ENCODE measurements at regions not wholly inside any gene's neighbourhood (a gene's known extent, or its start where the extent isn't known, plus 50 kb on each side); places are given as distances from the start of the nearest gene placed in this dataset.

DNA sequence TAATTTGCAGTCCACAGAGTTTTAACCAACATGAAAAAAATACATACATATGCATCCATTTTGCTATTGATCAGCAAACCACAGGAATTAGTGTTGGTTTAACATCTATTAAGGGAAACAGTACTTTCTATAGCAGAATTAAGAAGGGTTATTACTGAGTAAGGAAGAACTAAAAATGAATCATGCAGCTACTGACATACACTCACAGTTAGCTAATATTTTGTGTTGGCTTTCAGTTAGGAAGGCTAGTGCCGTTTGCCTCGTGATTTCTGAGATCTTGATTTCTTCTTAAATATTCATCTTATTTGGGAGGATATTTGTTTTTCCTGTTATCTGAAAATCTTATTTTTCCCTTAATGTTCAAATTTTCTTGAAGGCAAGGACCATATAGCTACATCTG lies 423.4 kb downstream of the NOVA1 start:
- ChIA-PET POLR2A (no interaction called here), CTCF (interaction anchor here (1.7 kb wide), 1 partner anchor 10 kb away, joined by 7 read pairs; no protein-coding TSS in a partner anchor)
- TF ChIP-seq FOXM1 (IDR thresholded peaks at IDR 0.05; ENCODE audit: low read depth) (no peak), RXRA (IDR thresholded peaks at IDR 0.05; ENCODE audit: borderline replicate concordance, low read depth) (no peak), YY1 (IDR thresholded peaks at IDR 0.05; ENCODE audit: low read depth) (no peak), RAD21 (IDR thresholded peaks at IDR 0.05; ENCODE audit: low read length) (no peak), TCF12 (IDR thresholded peaks at IDR 0.05) (no peak), EZH2phosphoT487 (IDR thresholded peaks at IDR 0.05; ENCODE audit: borderline replicate concordance, low read depth) (no peak), RCOR1 (IDR thresholded peaks at IDR 0.05; ENCODE audit: low read length) (no peak), CHD2 (IDR thresholded peaks at IDR 0.05; ENCODE audit: low read length, partially characterized antibody) (no peak), SMC3 (IDR thresholded peaks at IDR 0.05; ENCODE audit: low read depth, low read length) (no peak), SIN3A (IDR thresholded peaks at IDR 0.05; ENCODE audit: borderline replicate concordance, low read depth, low read length) (no peak)
- TF ChIP-seq, protein P1, sequence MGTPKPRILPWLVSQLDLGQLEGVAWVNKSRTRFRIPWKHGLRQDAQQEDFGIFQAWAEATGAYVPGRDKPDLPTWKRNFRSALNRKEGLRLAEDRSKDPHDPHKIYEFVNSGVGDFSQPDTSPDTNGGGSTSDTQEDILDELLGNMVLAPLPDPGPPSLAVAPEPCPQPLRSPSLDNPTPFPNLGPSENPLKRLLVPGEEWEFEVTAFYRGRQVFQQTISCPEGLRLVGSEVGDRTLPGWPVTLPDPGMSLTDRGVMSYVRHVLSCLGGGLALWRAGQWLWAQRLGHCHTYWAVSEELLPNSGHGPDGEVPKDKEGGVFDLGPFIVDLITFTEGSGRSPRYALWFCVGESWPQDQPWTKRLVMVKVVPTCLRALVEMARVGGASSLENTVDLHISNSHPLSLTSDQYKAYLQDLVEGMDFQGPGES (IDR thresholded peaks at IDR 0.05; ENCODE audit: low read depth, low read length): no peak
- TF ChIP-seq, protein P2, sequence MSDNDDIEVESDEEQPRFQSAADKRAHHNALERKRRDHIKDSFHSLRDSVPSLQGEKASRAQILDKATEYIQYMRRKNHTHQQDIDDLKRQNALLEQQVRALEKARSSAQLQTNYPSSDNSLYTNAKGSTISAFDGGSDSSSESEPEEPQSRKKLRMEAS (IDR thresholded peaks at IDR 0.05; ENCODE audit: low read depth): no peak
- TF ChIP-seq, protein P3, sequence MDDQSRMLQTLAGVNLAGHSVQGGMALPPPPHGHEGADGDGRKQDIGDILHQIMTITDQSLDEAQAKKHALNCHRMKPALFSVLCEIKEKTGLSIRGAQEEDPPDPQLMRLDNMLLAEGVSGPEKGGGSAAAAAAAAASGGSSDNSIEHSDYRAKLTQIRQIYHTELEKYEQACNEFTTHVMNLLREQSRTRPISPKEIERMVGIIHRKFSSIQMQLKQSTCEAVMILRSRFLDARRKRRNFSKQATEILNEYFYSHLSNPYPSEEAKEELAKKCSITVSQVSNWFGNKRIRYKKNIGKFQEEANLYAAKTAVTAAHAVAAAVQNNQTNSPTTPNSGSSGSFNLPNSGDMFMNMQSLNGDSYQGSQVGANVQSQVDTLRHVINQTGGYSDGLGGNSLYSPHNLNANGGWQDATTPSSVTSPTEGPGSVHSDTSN (IDR thresholded peaks at IDR 0.05): no peak
- Histone ChIP-seq H3K9me3 (no peaks in the 10 kb centered on the region), H3K79me2 (ENCODE audit: insufficient read depth) (no peaks in the 10 kb centered on the region), H3K36me3 (replicated peaks in 1 of 2; ENCODE audit: control insufficient read depth in 1 of 2, insufficient read depth in 2 of 2, low read length in 1 of 2) (no peaks in the 10 kb centered on the region), H3K27me3 (ENCODE audit: insufficient read depth) (peaks cover 6% of the 10 kb centered on the region; the same call in 1 of the 2 replicates), H3K9ac (no peak overlapping the region), H4K20me1 (ENCODE audit: insufficient read depth) (no peaks in the 10 kb centered on the region), H3F3A (replicated peaks; ENCODE audit: insufficient read depth) (no peaks in the 10 kb centered on the region), H3K4me1 (ENCODE audit: control insufficient read depth in 1 of 2, insufficient read depth in 2 of 2, low read depth in 1 of 2, low read length in 1 of 2) (no peaks in the 10 kb centered on the region), H3K9me2 (no peaks in the 10 kb centered on the region), H3K4me3 (ENCODE audit: low read depth in 2 of 2, low read length in 1 of 2) (no peak overlapping the region), H3K4me2 (no peak overlapping the region), H3K27ac (ENCODE audit: low read depth in 2 of 2, low read length in 1 of 2) (no peak overlapping the region), H2AFZ (ENCODE audit: low read depth) (no peak overlapping the region)
- WGBS (ENCODE audit: low lambda C conversion rate): 3% methylated on average over 2 of the region's 2 CpGs
- no peak for DNase-seq

DNA sequence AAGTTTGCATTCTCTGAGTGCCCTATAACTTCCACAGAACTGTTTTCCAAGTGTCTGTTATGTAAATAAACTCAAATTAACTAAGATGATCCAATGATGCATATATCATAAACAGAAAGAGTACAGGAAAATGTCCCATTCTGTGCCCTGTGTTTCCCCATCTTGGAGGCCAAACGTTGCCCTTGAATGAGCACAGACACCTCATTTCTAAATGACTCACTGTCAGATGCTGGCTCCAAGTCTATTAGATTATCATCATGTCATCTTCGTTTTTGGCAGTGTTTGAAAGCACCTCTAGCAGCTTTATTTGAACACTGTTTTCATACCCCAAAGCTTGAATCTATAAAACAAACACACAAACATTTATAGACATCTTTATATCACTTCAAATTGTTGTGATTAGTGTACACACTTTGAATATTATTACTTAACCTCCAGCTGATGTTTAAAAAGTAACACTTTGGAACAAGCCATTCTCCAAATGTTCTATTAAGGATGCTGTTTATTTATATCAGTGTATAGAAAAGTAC lies 424.2 kb downstream of the NOVA1 start:
- no peak for DNase-seq
- ChIA-PET CTCF (interaction anchor here (1.7 kb wide), 1 partner anchor 9 kb away, joined by 7 read pairs; no protein-coding TSS in a partner anchor), POLR2A (no interaction called here)
- Histone ChIP-seq H3F3A (replicated peaks; ENCODE audit: insufficient read depth) (no peaks in the 10 kb centered on the region), H2AFZ (ENCODE audit: low read depth) (no peak overlapping the region), H3K9me3 (no peaks in the 10 kb centered on the region), H3K79me2 (ENCODE audit: insufficient read depth) (no peaks in the 10 kb centered on the region), H3K4me2 (no peak overlapping the region), H3K27ac (ENCODE audit: low read depth in 2 of 2, low read length in 1 of 2) (no peak overlapping the region), H3K4me3 (ENCODE audit: low read depth in 2 of 2, low read length in 1 of 2) (no peak overlapping the region), H3K9me2 (no peaks in the 10 kb centered on the region), H3K4me1 (ENCODE audit: control insufficient read depth in 1 of 2, insufficient read depth in 2 of 2, low read depth in 1 of 2, low read length in 1 of 2) (no peaks in the 10 kb centered on the region), H3K36me3 (replicated peaks in 1 of 2; ENCODE audit: control insufficient read depth in 1 of 2, insufficient read depth in 2 of 2, low read length in 1 of 2) (no peaks in the 10 kb centered on the region), H3K27me3 (ENCODE audit: insufficient read depth) (peaks cover 6% of the 10 kb centered on the region; the same call in 1 of the 2 replicates), H3K9ac (no peak overlapping the region), H4K20me1 (ENCODE audit: insufficient read depth) (no peaks in the 10 kb centered on the region)
- 3% methylated on average over 2 of the region's 2 CpGs for WGBS (ENCODE audit: low lambda C conversion rate)
- no peak for TF ChIP-seq EP300 (IDR thresholded peaks at IDR 0.05; ENCODE audit: borderline replicate concordance in 1 of 2, low read depth in 1 of 2, low read length in 1 of 2)

Data from SK-N-SH (cell line).